A549 (cell line): ENCODE measurements at regions not wholly inside any gene's neighbourhood (a gene's known extent, or its start where the extent isn't known, plus 50 kb on each side); places are given as distances from the start of the nearest gene placed in this dataset.

Source experiments
- ATAC-seq, 2 experiments: fragments of 200-7000 bp in 1 of 2; fragments of >200 bp in 1 of 2; cut with Nextera tagmentation in 1 of 2; cut with Tn5 transposase in 1 of 2; 3 replicates each; pipeline versions ENCODE4 v1.8.0 to v1.9.1; 2018 to 2020; ENCODE audit warnings: mild to moderate bottlenecking in 1 of 2, moderate library complexity in 1 of 2
- CTCF ChIA-PET: fragments of 300-600 bp; sonication (Branson Sonifier 250); formaldehyde crosslinking; extraction: SDS; loops from one replicate; lab custom pipeline; 2021; ENCODE audit warnings: antibody characterized with exemption, inconsistent platforms; lab: Yijun Ruan, JAX
- POLR2A ChIA-PET: fragments of 350-600 bp; formaldehyde crosslinking; extraction: SDS; loops from one replicate; lab custom pipeline; 2021; ENCODE audit warnings: antibody characterized with exemption, inconsistent platforms; lab: Yijun Ruan, JAX
- DNase-seq, 2 experiments: peaks; one replicate each; pipeline versions ENCODE4 v3.0.0 to v3.0.0-alpha.2; 2011 to 2016; ENCODE audit warnings: low read depth in 1 of 2, low spot score in 1 of 2
- FAIRE-seq: peaks from 2 replicates; lab custom pipeline; 2011; peaks lifted over from hg19 to GRCh38; lab: Jason Lieb, UNC
- H3K27ac ChIP-seq, 2 experiments: fragments of >200 bp; sonication (Bioruptor Twin); formaldehyde crosslinking; 3 replicates each; pipeline ENCODE4 v1.5.1; 2016 to 2017
- H3K4me1 ChIP-seq: fragments of >200 bp; sonication (Bioruptor Twin); formaldehyde crosslinking; 3 replicates; pipeline ENCODE4 v1.6.1; 2016
- H3K4me2 ChIP-seq: fragments of >200 bp; sonication (Bioruptor Twin); formaldehyde crosslinking; 3 replicates; pipeline ENCODE4 v1.6.1; 2016
- H3K4me3 ChIP-seq: fragments of >200 bp; sonication (Bioruptor Twin); formaldehyde crosslinking; 3 replicates; pipeline ENCODE4 v1.5.1; 2016
- H3K9me3 ChIP-seq: fragments of >200 bp; sonication (Bioruptor Twin); formaldehyde crosslinking; 3 replicates; pipeline ENCODE4 v1.6.1; 2016
- BCL3 ChIP-seq: fragments of >200 bp; sonication (Bioruptor Twin); formaldehyde crosslinking; IDR thresholded peaks from 3 replicates; pipeline ENCODE4 v1.6.1; 2016
- CBX2 ChIP-seq: fragments of 200-600 bp; sonication (generic); IDR thresholded peaks from 2 replicates; pipeline ENCODE4 v1.6.1; 2016; ENCODE audit warnings: low read depth, mild to moderate bottlenecking, borderline replicate concordance
- EHMT2 ChIP-seq: fragments of 200-600 bp; sonication (generic); IDR thresholded peaks from 2 replicates; pipeline ENCODE4 v1.6.1; 2016; ENCODE audit warnings: antibody characterized with exemption, low read depth, mild to moderate bottlenecking, moderate library complexity
- ESRRA ChIP-seq: fragments of 150-350 bp; IDR thresholded peaks from 2 replicates; pipeline ENCODE4 v1.6.1; 2014; ENCODE audit warnings: mild to moderate bottlenecking, low read length, borderline replicate concordance
- FOSL2 ChIP-seq, 2 experiments: fragments of 450-650 bp in 1 of 2; fragments of >200 bp in 1 of 2; sonication (Bioruptor Twin) in 1 of 2; formaldehyde crosslinking; IDR thresholded peaks; 2 replicates each; pipeline versions ENCODE4 v1.5.0 to v1.6.1; 2016 to 2020; ENCODE audit warnings: mild to moderate bottlenecking in 1 of 2, moderate library complexity in 1 of 2
- FOXS1 ChIP-seq: fragments of 250-450 bp; sonication (Bioruptor Pico); IDR thresholded peaks from 2 replicates; pipeline ENCODE4 v1.5.0; 2020; ENCODE audit warnings: mild to moderate bottlenecking, moderate library complexity
- HDAC2 ChIP-seq: fragments of 200-600 bp; sonication (generic); IDR thresholded peaks from 2 replicates; pipeline ENCODE4 v1.6.1; 2016
- JUNB ChIP-seq: fragments of >200 bp; sonication (Bioruptor Twin); formaldehyde crosslinking; IDR thresholded peaks from 2 replicates; pipeline ENCODE4 v1.6.1; 2016
- KDM1A ChIP-seq: fragments of 200-600 bp; sonication (generic); IDR thresholded peaks from 2 replicates; pipeline ENCODE4 v1.6.1; 2016; ENCODE audit warnings: low read depth, mild to moderate bottlenecking
- KDM5A ChIP-seq: fragments of 200-600 bp; sonication (generic); IDR thresholded peaks from 2 replicates; pipeline ENCODE4 v1.6.1; 2016; ENCODE audit warnings: antibody characterized with exemption, mild to moderate bottlenecking
- MAFK ChIP-seq: fragments of 450-650 bp; IDR thresholded peaks from 2 replicates; pipeline ENCODE4 v1.6.1; 2014; ENCODE audit not compliant: partially characterized antibody
- MAX ChIP-seq: IDR thresholded peaks from 2 replicates; pipeline ENCODE4 v1.6.1; 2012
- MAZ ChIP-seq: fragments of 150-350 bp; IDR thresholded peaks from 2 replicates; pipeline ENCODE4 v1.6.1; 2014; ENCODE audit warnings: antibody characterized with exemption, low read depth, low read length, borderline replicate concordance
- MYC ChIP-seq: IDR thresholded peaks from 2 replicates; pipeline ENCODE4 v1.6.1; 2012; ENCODE audit warnings: mild to moderate bottlenecking, inconsistent platforms, low read length, improper control_type of control experiment, borderline replicate concordance
- NR3C1 ChIP-seq: fragments of >200 bp; sonication (Bioruptor Twin); formaldehyde crosslinking; IDR thresholded peaks from 3 replicates; pipeline ENCODE4 v1.6.1; 2017
- POLR2A ChIP-seq: IDR thresholded peaks from 2 replicates; pipeline ENCODE4 v1.6.1; 2012; ENCODE audit warnings: mild to moderate bottlenecking, low read length
- RARB ChIP-seq: fragments of 250-450 bp; sonication (Bioruptor Pico); IDR thresholded peaks from 2 replicates; pipeline ENCODE4 v1.8.0; 2021; ENCODE audit warnings: mild to moderate bottlenecking, moderate library complexity
- REST ChIP-seq: fragments of 200-600 bp; sonication (generic); IDR thresholded peaks from 2 replicates; pipeline ENCODE4 v1.6.1; 2016; ENCODE audit warnings: antibody characterized with exemption, mild to moderate bottlenecking, moderate library complexity
- SREBF2 ChIP-seq: fragments of 450-650 bp; IDR thresholded peaks from 2 replicates; pipeline ENCODE4 v1.6.1; 2014; ENCODE audit warnings: mild to moderate bottlenecking, moderate library complexity
- TFCP2L1 ChIP-seq: fragments of 250-450 bp; sonication (Bioruptor Pico); IDR thresholded peaks from 2 replicates; pipeline ENCODE4 v1.5.0; 2021; ENCODE audit warnings: mild to moderate bottlenecking
- USF2 ChIP-seq: fragments of 450-650 bp; IDR thresholded peaks from 2 replicates; pipeline ENCODE4 v1.6.1; 2014; ENCODE audit warnings: antibody characterized with exemption
- ZC3H11A ChIP-seq: fragments of 450-650 bp; IDR thresholded peaks from 2 replicates; pipeline ENCODE4 v1.6.1; 2014; ENCODE audit warnings: antibody characterized with exemption, mild to moderate bottlenecking
- ZFP36 ChIP-seq: fragments of 450-650 bp; IDR thresholded peaks from 2 replicates; pipeline ENCODE4 v1.6.1; 2014; ENCODE audit warnings: borderline replicate concordance; ENCODE audit not compliant: partially characterized antibody
- ZNF302 ChIP-seq: fragments of 250-450 bp; sonication (Bioruptor Pico); IDR thresholded peaks from 2 replicates; pipeline ENCODE4 v1.9.0; 2021; ENCODE audit warnings: inconsistent platforms, mild to moderate bottlenecking, moderate library complexity
- whole genome bisulfite sequencing: methylation state at CpG from one replicate; pipeline ENCODE4 v1.1.6; 2017; ENCODE audit errors: missing lambda C conversion rate; 5-methylcytosine and 5-hydroxymethylcytosine counted together
- TF ChIP-seq, protein P1 (sequence below): fragments of 250-450 bp; sonication (Bioruptor Pico); IDR thresholded peaks from 2 replicates; pipeline ENCODE4 v1.5.0; 2021; ENCODE audit warnings: mild to moderate bottlenecking, moderate library complexity, borderline replicate concordance

- Histone ChIP-seq H3K27ac (no peak overlapping the region), H3K4me1 (no peaks in the 10 kb centered on the region), H3K4me3 (no peak overlapping the region), H3K4me2 (no peak overlapping the region), H3K9me3 (no peaks in the 10 kb centered on the region)
- CTCF ChIA-PET = no interaction called here
- POLR2A ChIA-PET = no interaction called here
- FAIRE-seq (no peak), DNase-seq (no peak), ATAC-seq (no peak)
- WGBS = 52% methylated on average over 3 of the region's 3 CpGs
- TF ChIP-seq USF2 (no peak), MYC (no peak), KDM1A (no peak), ESRRA (no peak), POLR2A (no peak), HDAC2 (no peak), REST (no peak), KDM5A (no peak), MAZ (no peak), TFCP2L1 (CRISPR knock-in tag) (no peak), FOXS1 (CRISPR knock-in tag) (no peak), ZC3H11A (no peak), RARB (CRISPR knock-in tag) (no peak), ZNF302 (CRISPR knock-in tag) (no peak), ZFP36 (no peak), FOSL2 (IDR thresholded peaks at IDR 0.05) (no peak), FOSL2 (CRISPR knock-in tag; IDR thresholded peaks at IDR 0.05) (no peak), JUNB (no peak)
- TF ChIP-seq, protein P1, sequence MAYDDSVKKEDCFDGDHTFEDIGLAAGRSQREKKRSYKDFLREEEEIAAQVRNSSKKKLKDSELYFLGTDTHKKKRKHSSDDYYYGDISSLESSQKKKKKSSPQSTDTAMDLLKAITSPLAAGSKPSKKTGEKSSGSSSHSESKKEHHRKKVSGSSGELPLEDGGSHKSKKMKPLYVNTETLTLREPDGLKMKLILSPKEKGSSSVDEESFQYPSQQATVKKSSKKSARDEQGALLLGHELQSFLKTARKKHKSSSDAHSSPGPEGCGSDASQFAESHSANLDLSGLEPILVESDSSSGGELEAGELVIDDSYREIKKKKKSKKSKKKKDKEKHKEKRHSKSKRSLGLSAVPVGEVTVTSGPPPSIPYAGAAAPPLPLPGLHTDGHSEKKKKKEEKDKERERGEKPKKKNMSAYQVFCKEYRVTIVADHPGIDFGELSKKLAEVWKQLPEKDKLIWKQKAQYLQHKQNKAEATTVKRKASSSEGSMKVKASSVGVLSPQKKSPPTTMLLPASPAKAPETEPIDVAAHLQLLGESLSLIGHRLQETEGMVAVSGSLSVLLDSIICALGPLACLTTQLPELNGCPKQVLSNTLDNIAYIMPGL (CRISPR knock-in tag) = no peak
Measured at GRCh38 chr4:138833974-138834373, 181.6 kb upstream of the NOCT start.

DNA sequence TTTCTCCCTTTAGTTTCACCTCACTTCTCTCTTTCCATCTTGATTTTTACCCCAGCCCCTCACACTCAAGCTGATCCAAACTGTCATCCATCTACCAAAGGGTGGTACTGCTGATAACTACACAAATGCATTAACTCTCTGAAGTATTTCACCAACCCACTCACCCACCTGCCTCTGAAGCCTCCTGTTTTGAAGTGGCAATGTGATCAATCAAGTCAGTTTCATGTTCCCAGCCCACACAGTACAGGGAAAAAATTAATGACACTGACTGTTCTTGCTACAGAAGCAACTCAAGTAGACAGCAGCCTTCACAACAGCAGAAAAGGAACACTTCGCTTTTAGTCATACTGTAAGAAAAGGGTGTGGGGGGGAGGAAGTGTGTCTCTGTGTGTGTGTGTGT, 183.0 kb upstream of the NOCT start:
- 100% methylated on average over 1 of the region's 1 CpG for whole genome bisulfite sequencing
- FAIRE-seq = no peak
- no peak for DNase-seq
- no peak overlapping the region for H3K4me3 ChIP-seq
- no peak for TF ChIP-seq MAX
- no peak for TF ChIP-seq MAFK
- TF ChIP-seq ZNF302 (CRISPR knock-in tag) = no peak
- TF ChIP-seq BCL3 = no peak
- TF ChIP-seq EHMT2 = no peak
- TF ChIP-seq CBX2 = no peak
- no peak for TF ChIP-seq SREBF2
- no peak for TF ChIP-seq NR3C1
- TF ChIP-seq RARB (CRISPR knock-in tag) = no peak
- no peak for TF ChIP-seq FOXS1 (CRISPR knock-in tag)
- H3K27ac ChIP-seq = no peak overlapping the region
- no peak for ATAC-seq
- CTCF ChIA-PET = no interaction called here
- no peaks in the 10 kb centered on the region for H3K9me3 ChIP-seq
- POLR2A ChIA-PET = no interaction called here
- H3K4me2 ChIP-seq = no peak overlapping the region
- H3K4me1 ChIP-seq = no peaks in the 10 kb centered on the region
